H1 (cell line): ENCODE measurements at regions not wholly inside any gene's neighbourhood (a gene's known extent, or its start where the extent isn't known, plus 50 kb on each side); places are given as distances from the start of the nearest gene placed in this dataset.

Experiments
- CTCF ChIA-PET: fragments of 300-600 bp; sonication (Branson Sonifier 250); formaldehyde crosslinking; loops from one replicate; lab custom pipeline; 2021; ENCODE audit not compliant: partially characterized antibody; lab: Charles Lee
- POLR2A ChIA-PET: fragments of 300-600 bp; sonication (Branson Sonifier 250); formaldehyde crosslinking; loops from one replicate; lab custom pipeline; 2021; ENCODE audit warnings: inconsistent platforms; ENCODE audit not compliant: partially characterized antibody; lab: Charles Lee
- DNase-seq, 2 experiments: peaks; one replicate each; pipeline versions ENCODE4 v3.0.0 to v3.0.0-alpha.2; 2010 to 2022; ENCODE audit warnings: low spot score in 2 of 2, low read depth in 1 of 2, mixed read lengths in 1 of 2
- FAIRE-seq: peaks from 2 replicates; lab custom pipeline; 2011; peaks lifted over from hg19 to GRCh38; lab: Jason Lieb, UNC
- H2AFZ ChIP-seq: 2 replicates; pipeline ENCODE4 v1.8.1; 2012; ENCODE audit warnings: low read length, inconsistent platforms
- H2AK5ac ChIP-seq: 2 replicates; pipeline ENCODE4 v1.6.1; 2013; ENCODE audit warnings: low read depth, low read length
- H2BK120ac ChIP-seq: replicated peaks from 2 replicates; pipeline ENCODE3; 2013; ENCODE audit warnings: low read depth, low read length, inconsistent platforms
- H2BK12ac ChIP-seq: 2 replicates; pipeline ENCODE4 v1.6.1; 2013; ENCODE audit warnings: low read depth, low read length
- H2BK15ac ChIP-seq: 2 replicates; pipeline ENCODE4 v1.6.1; 2013; ENCODE audit warnings: low read length
- H2BK20ac ChIP-seq: 2 replicates; pipeline ENCODE4 v1.6.1; 2013; ENCODE audit warnings: low read length
- H2BK5ac ChIP-seq: 2 replicates; pipeline ENCODE4 v1.6.1; 2013; ENCODE audit warnings: low read depth, low read length
- H3K14ac ChIP-seq: 2 replicates; pipeline ENCODE4 v1.6.1; 2013; ENCODE audit warnings: inconsistent platforms; ENCODE audit not compliant: insufficient read length
- H3K18ac ChIP-seq: 2 replicates; pipeline ENCODE4 v1.6.1; 2013; ENCODE audit warnings: low read length; ENCODE audit errors: extremely low read depth
- H3K23ac ChIP-seq: 2 replicates; pipeline ENCODE4 v1.6.1; 2013; ENCODE audit warnings: inconsistent platforms; ENCODE audit not compliant: insufficient read length
- H3K23me2 ChIP-seq: 2 replicates; pipeline ENCODE4 v1.6.1; 2013; ENCODE audit warnings: low read depth, low read length
- H3K27ac ChIP-seq: 2 replicates; pipeline ENCODE4 v1.6.1; 2011; ENCODE audit warnings: low read depth, low read length, inconsistent platforms
- H3K27me3 ChIP-seq, 4 experiments: replicated peaks in 1 of 4; 1 replicate in 1 of 4; 2 replicates in 3 of 4; pipeline versions ENCODE4 v1.6.1 to v1.8.1; 2011 to 2013; ENCODE audit warnings: low read length in 3 of 4, mild to moderate bottlenecking in 3 of 4, inconsistent platforms in 2 of 4, mixed read lengths in 2 of 4, moderate library complexity in 1 of 4; ENCODE audit not compliant: control insufficient read depth in 3 of 4, insufficient read depth in 3 of 4; ENCODE audit errors: extremely low read depth in 1 of 4
- H3K36me3 ChIP-seq, 4 experiments: 2 replicates each; pipeline versions ENCODE4 v1.6.1 to v1.8.1; 2011 to 2013; ENCODE audit warnings: mild to moderate bottlenecking in 4 of 4, low read length in 3 of 4, moderate library complexity in 2 of 4, control low read depth in 1 of 4, inconsistent platforms in 1 of 4; ENCODE audit not compliant: insufficient read depth in 4 of 4, control insufficient read depth in 2 of 4
- H3K4ac ChIP-seq: replicated peaks from 2 replicates; pipeline ENCODE3; 2013; ENCODE audit warnings: low read length, low read depth, mixed read lengths, inconsistent platforms; ENCODE audit not compliant: insufficient read length
- H3K4me1 ChIP-seq, 4 experiments: replicated peaks in 1 of 4; 1 replicate in 1 of 4; 2 replicates in 3 of 4; pipeline versions ENCODE4 v1.6.1 to v1.8.1; 2011 to 2013; ENCODE audit warnings: low read length in 3 of 4, inconsistent platforms in 2 of 4, mixed read lengths in 1 of 4; ENCODE audit not compliant: insufficient read depth in 4 of 4, control insufficient read depth in 3 of 4
- H3K4me2 ChIP-seq, 2 experiments: 2 replicates each; pipeline versions ENCODE4 v1.6.1 to v1.8.1; 2011 to 2013; ENCODE audit warnings: low read depth in 2 of 2, low read length in 2 of 2, control low read depth in 1 of 2, inconsistent platforms in 1 of 2, mild to moderate bottlenecking in 1 of 2; ENCODE audit not compliant: insufficient read depth in 1 of 2
- H3K4me3 ChIP-seq, 4 experiments: fragments of 200-600, 300-600 bp in 1 of 4; sonication (generic), shearing (Covaris generic), sonication (Bioruptor Twin) in 1 of 4; 2 replicates each; pipeline versions ENCODE4 v1.5.1 to v1.8.1; 2011 to 2016; ENCODE audit warnings: low read length in 4 of 4, low read depth in 3 of 4, control low read depth in 2 of 4, inconsistent platforms in 2 of 4, mild to moderate bottlenecking in 2 of 4, mixed read lengths in 1 of 4, moderate library complexity in 1 of 4; ENCODE audit not compliant: insufficient read depth in 2 of 4; ENCODE audit errors: extremely low read depth in 1 of 4
- H3K56ac ChIP-seq: replicated peaks from 2 replicates; pipeline ENCODE3; 2013; ENCODE audit warnings: low read depth, mild to moderate bottlenecking, mixed read lengths, low read length, inconsistent platforms; ENCODE audit not compliant: insufficient read length
- H3K79me1 ChIP-seq: 2 replicates; pipeline ENCODE4 v1.6.1; 2013; ENCODE audit warnings: low read depth, low read length, control low read depth
- H3K79me2 ChIP-seq, 2 experiments: 2 replicates each; pipeline versions ENCODE4 v1.6.1 to v1.8.1; 2012 to 2013; ENCODE audit warnings: low read length in 2 of 2, mild to moderate bottlenecking in 2 of 2, inconsistent platforms in 1 of 2; ENCODE audit not compliant: insufficient read depth in 2 of 2, control insufficient read depth in 1 of 2
- H3K9ac ChIP-seq, 4 experiments: replicated peaks in 1 of 4; 1 replicate in 1 of 4; 2 replicates in 3 of 4; pipeline versions ENCODE4 v1.6.1 to v1.8.1; 2011 to 2013; ENCODE audit warnings: low read depth in 3 of 4, low read length in 3 of 4, control low read depth in 2 of 4, mild to moderate bottlenecking in 2 of 4, moderate library complexity in 2 of 4, inconsistent platforms in 1 of 4; ENCODE audit errors: extremely low read depth in 1 of 4
- H3K9me3 ChIP-seq, 2 experiments: 2 replicates each; pipeline versions ENCODE4 v1.6.1 to v1.8.1; 2012 to 2013; ENCODE audit warnings: mild to moderate bottlenecking in 2 of 2, moderate library complexity in 2 of 2, control low read depth in 1 of 2, inconsistent platforms in 1 of 2, low read depth in 1 of 2, low read length in 1 of 2, mixed read lengths in 1 of 2; ENCODE audit not compliant: insufficient read depth in 2 of 2
- H4K20me1 ChIP-seq, 2 experiments: replicated peaks in 1 of 2; 2 replicates each; pipeline versions ENCODE3 to v1.8.1; 2011 to 2013; ENCODE audit warnings: inconsistent platforms in 2 of 2, low read length in 2 of 2, mild to moderate bottlenecking in 1 of 2; ENCODE audit not compliant: insufficient read depth in 2 of 2, control insufficient read depth in 1 of 2
- H4K5ac ChIP-seq: 2 replicates; pipeline ENCODE4 v1.6.1; 2013; ENCODE audit warnings: low read length, low read depth, mixed read lengths, inconsistent platforms; ENCODE audit not compliant: insufficient read length
- H4K8ac ChIP-seq: 2 replicates; pipeline ENCODE4 v1.8.0; 2013; ENCODE audit warnings: mild to moderate bottlenecking, moderate library complexity, low read length, inconsistent platforms; ENCODE audit not compliant: insufficient read depth; ENCODE audit errors: extremely low read depth
- H4K91ac ChIP-seq: replicated peaks from 2 replicates; pipeline ENCODE3; 2013; ENCODE audit warnings: low read length, mixed read lengths, inconsistent platforms; ENCODE audit not compliant: insufficient read length
- ASH2L ChIP-seq: fragments of 200-600, 300-600 bp; sonication (generic); IDR thresholded peaks from one replicate; pipeline ENCODE4 v1.7.1; 2017; ENCODE audit warnings: low read length
- BACH1 ChIP-seq: IDR thresholded peaks from 2 replicates; pipeline ENCODE4 v1.6.1; 2012; ENCODE audit warnings: low read length, improper control_type of control experiment
- BCL11A ChIP-seq, 2 experiments: IDR thresholded peaks; one replicate each; pipeline ENCODE4 v1.6.1; 2011; ENCODE audit warnings: low read depth in 2 of 2, low read length in 2 of 2, mild to moderate bottlenecking in 2 of 2
- CTCF ChIP-seq, 3 experiments: IDR thresholded peaks; 1 replicate in 2 of 3; 2 replicates in 1 of 3; pipeline versions ENCODE4 v1.5.1 to v1.6.1; 2011; ENCODE audit warnings: low read length in 3 of 3, mild to moderate bottlenecking in 3 of 3, inconsistent platforms in 2 of 3, low read depth in 1 of 3, moderate library complexity in 1 of 3; ENCODE audit not compliant: insufficient read depth in 1 of 3; ENCODE audit errors: control extremely low read depth in 1 of 3
- EZH2 ChIP-seq: fragments of 200-600 bp; sonication (generic); IDR thresholded peaks from 2 replicates; pipeline ENCODE4 v1.7.1; 2012; ENCODE audit warnings: low read depth, mild to moderate bottlenecking, moderate library complexity, low read length, inconsistent platforms; ENCODE audit not compliant: severe bottlenecking
- JUND ChIP-seq: IDR thresholded peaks from 2 replicates; pipeline ENCODE4 v1.6.1; 2011; ENCODE audit warnings: mild to moderate bottlenecking, improper control_type of control experiment, low read length
- MAX ChIP-seq: IDR thresholded peaks from 2 replicates; pipeline ENCODE4 v1.6.1; 2012; ENCODE audit warnings: inconsistent platforms
- RBBP5 ChIP-seq: IDR thresholded peaks from 2 replicates; pipeline ENCODE4 v1.7.1; 2012; ENCODE audit warnings: low read depth, mild to moderate bottlenecking, inconsistent platforms, low read length, moderate library complexity, borderline replicate concordance
- RFX5 ChIP-seq: IDR thresholded peaks from 2 replicates; pipeline ENCODE4 v1.6.1; 2011; ENCODE audit warnings: low read depth, low read length, improper control_type of control experiment, borderline replicate concordance
- RNF2 ChIP-seq: fragments of 200-900, 300-1000 bp; sonication (generic); IDR thresholded peaks from 2 replicates; pipeline ENCODE4 v1.7.1; 2016; ENCODE audit warnings: borderline replicate concordance, low read depth, mild to moderate bottlenecking, antibody characterized with exemption, low read length; ENCODE audit not compliant: poor library complexity, severe bottlenecking; ENCODE audit errors: missing control alignments
- SIX5 ChIP-seq: IDR thresholded peaks from 2 replicates; pipeline ENCODE4 v1.6.1; 2011; ENCODE audit warnings: mild to moderate bottlenecking, low read depth, low read length
- SP4 ChIP-seq: IDR thresholded peaks from 2 replicates; pipeline ENCODE4 v1.6.1; 2012; ENCODE audit warnings: low read length, inconsistent platforms
- WGBS, 2 experiments: shearing (Covaris generic) in 1 of 2; methylation state at CpG; one replicate each; pipeline versions ENCODE4 v1.1.6 to v1.1.7; 2013 to 2015; ENCODE audit warnings: low lambda C conversion rate in 2 of 2, mixed read lengths in 2 of 2, inconsistent platforms in 1 of 2, low coverage in 1 of 2, missing lambda C conversion rate in 1 of 2; ENCODE audit not compliant: insufficient replicate concordance in 2 of 2, insufficient coverage in 1 of 2, insufficient read length in 1 of 2; ENCODE audit errors: extremely low coverage in 1 of 2, missing lambda C conversion rate in 1 of 2; 5-methylcytosine and 5-hydroxymethylcytosine counted together

- 86% methylated on average over 4 of the region's 4 CpGs; no CpG with 5 or more reads in 1 of the 2 experiments for whole genome bisulfite sequencing, 2 experiments
- Histone ChIP-seq H2BK120ac (no peak overlapping the region), H3K4me1 (no peaks in the 10 kb centered on the region), H2AK5ac (no peak overlapping the region), H2BK20ac (no peak overlapping the region), H4K5ac (no peak overlapping the region), H3K27ac (no peak overlapping the region), H3K23ac (no peak overlapping the region), H3K36me3 (no peaks in the 10 kb centered on the region), H3K79me2 (no peaks in the 10 kb centered on the region), H2BK5ac (no peak overlapping the region), H3K23me2 (no peaks in the 10 kb centered on the region), H3K4me2 (no peak overlapping the region), H2AFZ (no peak overlapping the region), H4K91ac (no peak overlapping the region), H3K9me3 (no peaks in the 10 kb centered on the region), H3K27me3 (no peaks in the 10 kb centered on the region), H3K9ac (no peak overlapping the region), H3K79me1 (no peaks in the 10 kb centered on the region), H3K56ac (no peak overlapping the region), H4K20me1 (no peaks in the 10 kb centered on the region), H2BK12ac (no peak overlapping the region), H3K18ac (no peak overlapping the region), H3K14ac (no peak overlapping the region), H3K4ac (no peak overlapping the region), H2BK15ac (no peak overlapping the region), H3K4me3 (no peak overlapping the region), H4K8ac (no peak overlapping the region)
- CTCF ChIA-PET: interaction anchor here (0.6 kb wide), 1 partner anchor 391 kb away, joined by 3 read pairs; no protein-coding TSS in a partner anchor
- POLR2A ChIA-PET: no interaction called here
- FAIRE-seq (no peak), DNase-seq (no peak)
- no peak for TF ChIP-seq BACH1
- TF ChIP-seq RBBP5: no peak
- TF ChIP-seq MAX: no peak
- no peak for TF ChIP-seq RFX5
- no peak for TF ChIP-seq SIX5
- no peak for TF ChIP-seq BCL11A (IDR thresholded peaks at IDR 0.05; ENCODE audit: low read depth in 2 of 2, low read length in 2 of 2)
- TF ChIP-seq EZH2: no peak
- TF ChIP-seq ASH2L: no peak
- TF ChIP-seq JUND: no peak
- no peak for TF ChIP-seq SP4
- TF ChIP-seq RNF2: no peak
- no peak for TF ChIP-seq CTCF (IDR thresholded peaks at IDR 0.05; ENCODE audit: control extremely low read depth in 1 of 3, insufficient read depth in 1 of 3, low read depth in 1 of 3, low read length in 3 of 3)
Observed at GRCh38 chr1:14531519-14531918, 67.0 kb upstream of the KAZN start.
